ENCODE measurements at regions not wholly inside any gene's neighbourhood (a gene's known extent, or its start where the extent isn't known, plus 50 kb on each side); places are given as distances from the start of the nearest gene placed in this dataset.
"Not testable (repeated sequence)": the region's sequence is repeated elsewhere in the genome, so short reads cannot be mapped to it uniquely, and the experiment has no call there.

DNA sequence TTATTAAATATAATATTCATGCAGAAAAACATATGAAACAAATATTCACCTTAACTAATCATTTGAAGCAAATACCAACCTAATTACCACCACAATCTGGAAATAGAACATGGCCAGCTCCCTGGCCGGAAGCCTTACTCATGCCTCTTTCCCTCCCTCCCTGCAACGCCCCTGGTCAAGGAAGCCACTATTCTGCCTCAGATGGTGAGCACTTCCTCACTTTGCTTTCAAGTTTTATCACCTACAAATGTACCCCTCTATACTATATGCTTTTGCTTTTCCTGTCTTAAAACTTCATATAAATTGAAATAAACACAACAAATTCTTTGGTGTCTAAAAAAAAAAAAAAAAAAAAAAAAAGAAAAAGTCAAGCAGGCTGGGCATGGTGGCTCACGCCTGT, 221.2 kb downstream of the CASP12 start:
- TF ChIP-seq, protein P1, sequence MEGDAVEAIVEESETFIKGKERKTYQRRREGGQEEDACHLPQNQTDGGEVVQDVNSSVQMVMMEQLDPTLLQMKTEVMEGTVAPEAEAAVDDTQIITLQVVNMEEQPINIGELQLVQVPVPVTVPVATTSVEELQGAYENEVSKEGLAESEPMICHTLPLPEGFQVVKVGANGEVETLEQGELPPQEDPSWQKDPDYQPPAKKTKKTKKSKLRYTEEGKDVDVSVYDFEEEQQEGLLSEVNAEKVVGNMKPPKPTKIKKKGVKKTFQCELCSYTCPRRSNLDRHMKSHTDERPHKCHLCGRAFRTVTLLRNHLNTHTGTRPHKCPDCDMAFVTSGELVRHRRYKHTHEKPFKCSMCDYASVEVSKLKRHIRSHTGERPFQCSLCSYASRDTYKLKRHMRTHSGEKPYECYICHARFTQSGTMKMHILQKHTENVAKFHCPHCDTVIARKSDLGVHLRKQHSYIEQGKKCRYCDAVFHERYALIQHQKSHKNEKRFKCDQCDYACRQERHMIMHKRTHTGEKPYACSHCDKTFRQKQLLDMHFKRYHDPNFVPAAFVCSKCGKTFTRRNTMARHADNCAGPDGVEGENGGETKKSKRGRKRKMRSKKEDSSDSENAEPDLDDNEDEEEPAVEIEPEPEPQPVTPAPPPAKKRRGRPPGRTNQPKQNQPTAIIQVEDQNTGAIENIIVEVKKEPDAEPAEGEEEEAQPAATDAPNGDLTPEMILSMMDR (IDR thresholded peaks at IDR 0.05): not testable (repeated sequence)
- TF ChIP-seq POLR2A (IDR thresholded peaks at IDR 0.05): not testable (repeated sequence)
